ENCODE measurements at regions not wholly inside any gene's neighbourhood (a gene's known extent, or its start where the extent isn't known, plus 50 kb on each side); places are given as distances from the start of the nearest gene placed in this dataset.

DNA sequence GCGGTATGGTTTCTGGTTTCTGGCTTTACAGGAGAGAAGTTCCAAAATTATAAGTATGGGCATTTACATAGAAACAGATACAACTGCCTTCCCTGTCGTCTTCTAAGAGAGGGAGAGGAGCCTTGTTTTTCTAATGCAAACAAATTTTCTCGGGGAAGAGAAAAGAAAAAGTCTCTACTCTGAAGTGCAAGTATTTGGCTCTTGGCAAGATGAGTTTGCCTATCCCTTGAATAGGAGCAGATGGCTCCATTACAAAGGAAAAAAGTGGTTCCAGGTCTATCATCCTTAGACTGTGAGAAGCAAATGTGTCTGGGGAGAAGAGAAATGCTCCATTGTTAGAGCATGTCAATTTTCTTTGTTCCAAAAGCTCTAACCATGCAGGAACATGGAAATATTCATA, 455.6 kb downstream of the BUD13 start:
- TF ChIP-seq NFIC (IDR thresholded peaks at IDR 0.05) (no peak), YY1 (IDR thresholded peaks at IDR 0.05; ENCODE audit: low read depth) (no peak), EGR1 (IDR thresholded peaks at IDR 0.05) (no peak)

DNA sequence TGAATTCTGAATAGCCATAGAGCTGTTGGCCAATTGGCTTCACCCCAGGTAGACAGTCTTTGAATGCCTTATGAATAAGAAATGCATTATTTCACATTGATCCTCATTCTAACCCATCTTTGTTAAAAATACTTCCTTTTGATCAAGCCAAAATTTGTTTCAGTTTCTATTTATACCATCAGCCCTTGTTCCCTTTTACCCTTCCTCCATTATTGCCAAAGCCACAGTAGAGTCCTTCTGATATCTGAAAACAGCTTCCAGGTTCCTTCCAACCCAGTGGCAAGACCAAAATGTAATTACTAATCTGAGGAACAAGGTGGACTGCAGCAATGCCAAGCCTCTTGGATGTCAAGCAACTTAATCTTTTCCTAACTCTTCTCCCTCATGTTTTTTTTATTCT, 458.8 kb downstream of the BUD13 start:
- TF ChIP-seq YY1 (IDR thresholded peaks at IDR 0.05; ENCODE audit: low read depth) = no peak
- TF ChIP-seq, protein P1, sequence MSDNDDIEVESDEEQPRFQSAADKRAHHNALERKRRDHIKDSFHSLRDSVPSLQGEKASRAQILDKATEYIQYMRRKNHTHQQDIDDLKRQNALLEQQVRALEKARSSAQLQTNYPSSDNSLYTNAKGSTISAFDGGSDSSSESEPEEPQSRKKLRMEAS (IDR thresholded peaks at IDR 0.05) = no peak
- no peak for TF ChIP-seq CREB1 (IDR thresholded peaks at IDR 0.05; ENCODE audit: low read depth)
- TF ChIP-seq EP300 (IDR thresholded peaks at IDR 0.05; ENCODE audit: borderline replicate concordance) = no peak
- TF ChIP-seq NFIC (IDR thresholded peaks at IDR 0.05) = no peak
- TF ChIP-seq ZBTB7A (IDR thresholded peaks at IDR 0.05; ENCODE audit: low read depth) = no peak
- TF ChIP-seq RAD21 (IDR thresholded peaks at IDR 0.05; ENCODE audit: low read depth) = no peak
- TF ChIP-seq EGR1 (IDR thresholded peaks at IDR 0.05) = no peak
- no peak for TF ChIP-seq FOXM1 (IDR thresholded peaks at IDR 0.05; ENCODE audit: borderline replicate concordance, low read depth)
- TF ChIP-seq, protein P2, sequence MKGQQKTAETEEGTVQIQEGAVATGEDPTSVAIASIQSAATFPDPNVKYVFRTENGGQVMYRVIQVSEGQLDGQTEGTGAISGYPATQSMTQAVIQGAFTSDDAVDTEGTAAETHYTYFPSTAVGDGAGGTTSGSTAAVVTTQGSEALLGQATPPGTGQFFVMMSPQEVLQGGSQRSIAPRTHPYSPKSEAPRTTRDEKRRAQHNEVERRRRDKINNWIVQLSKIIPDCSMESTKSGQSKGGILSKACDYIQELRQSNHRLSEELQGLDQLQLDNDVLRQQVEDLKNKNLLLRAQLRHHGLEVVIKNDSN (IDR thresholded peaks at IDR 0.05) = no peak
- TF ChIP-seq, protein P3, sequence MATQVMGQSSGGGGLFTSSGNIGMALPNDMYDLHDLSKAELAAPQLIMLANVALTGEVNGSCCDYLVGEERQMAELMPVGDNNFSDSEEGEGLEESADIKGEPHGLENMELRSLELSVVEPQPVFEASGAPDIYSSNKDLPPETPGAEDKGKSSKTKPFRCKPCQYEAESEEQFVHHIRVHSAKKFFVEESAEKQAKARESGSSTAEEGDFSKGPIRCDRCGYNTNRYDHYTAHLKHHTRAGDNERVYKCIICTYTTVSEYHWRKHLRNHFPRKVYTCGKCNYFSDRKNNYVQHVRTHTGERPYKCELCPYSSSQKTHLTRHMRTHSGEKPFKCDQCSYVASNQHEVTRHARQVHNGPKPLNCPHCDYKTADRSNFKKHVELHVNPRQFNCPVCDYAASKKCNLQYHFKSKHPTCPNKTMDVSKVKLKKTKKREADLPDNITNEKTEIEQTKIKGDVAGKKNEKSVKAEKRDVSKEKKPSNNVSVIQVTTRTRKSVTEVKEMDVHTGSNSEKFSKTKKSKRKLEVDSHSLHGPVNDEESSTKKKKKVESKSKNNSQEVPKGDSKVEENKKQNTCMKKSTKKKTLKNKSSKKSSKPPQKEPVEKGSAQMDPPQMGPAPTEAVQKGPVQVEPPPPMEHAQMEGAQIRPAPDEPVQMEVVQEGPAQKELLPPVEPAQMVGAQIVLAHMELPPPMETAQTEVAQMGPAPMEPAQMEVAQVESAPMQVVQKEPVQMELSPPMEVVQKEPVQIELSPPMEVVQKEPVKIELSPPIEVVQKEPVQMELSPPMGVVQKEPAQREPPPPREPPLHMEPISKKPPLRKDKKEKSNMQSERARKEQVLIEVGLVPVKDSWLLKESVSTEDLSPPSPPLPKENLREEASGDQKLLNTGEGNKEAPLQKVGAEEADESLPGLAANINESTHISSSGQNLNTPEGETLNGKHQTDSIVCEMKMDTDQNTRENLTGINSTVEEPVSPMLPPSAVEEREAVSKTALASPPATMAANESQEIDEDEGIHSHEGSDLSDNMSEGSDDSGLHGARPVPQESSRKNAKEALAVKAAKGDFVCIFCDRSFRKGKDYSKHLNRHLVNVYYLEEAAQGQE (IDR thresholded peaks at IDR 0.05; ENCODE audit: low read depth) = no peak
- TF ChIP-seq CEBPB (IDR thresholded peaks at IDR 0.05) = no peak
- no peak for TF ChIP-seq TEAD4 (IDR thresholded peaks at IDR 0.05)
- TF ChIP-seq TAF1 (IDR thresholded peaks at IDR 0.05; ENCODE audit: low read depth) = no peak
- TF ChIP-seq TCF12 (IDR thresholded peaks at IDR 0.05; ENCODE audit: low read depth) = no peak

DNA sequence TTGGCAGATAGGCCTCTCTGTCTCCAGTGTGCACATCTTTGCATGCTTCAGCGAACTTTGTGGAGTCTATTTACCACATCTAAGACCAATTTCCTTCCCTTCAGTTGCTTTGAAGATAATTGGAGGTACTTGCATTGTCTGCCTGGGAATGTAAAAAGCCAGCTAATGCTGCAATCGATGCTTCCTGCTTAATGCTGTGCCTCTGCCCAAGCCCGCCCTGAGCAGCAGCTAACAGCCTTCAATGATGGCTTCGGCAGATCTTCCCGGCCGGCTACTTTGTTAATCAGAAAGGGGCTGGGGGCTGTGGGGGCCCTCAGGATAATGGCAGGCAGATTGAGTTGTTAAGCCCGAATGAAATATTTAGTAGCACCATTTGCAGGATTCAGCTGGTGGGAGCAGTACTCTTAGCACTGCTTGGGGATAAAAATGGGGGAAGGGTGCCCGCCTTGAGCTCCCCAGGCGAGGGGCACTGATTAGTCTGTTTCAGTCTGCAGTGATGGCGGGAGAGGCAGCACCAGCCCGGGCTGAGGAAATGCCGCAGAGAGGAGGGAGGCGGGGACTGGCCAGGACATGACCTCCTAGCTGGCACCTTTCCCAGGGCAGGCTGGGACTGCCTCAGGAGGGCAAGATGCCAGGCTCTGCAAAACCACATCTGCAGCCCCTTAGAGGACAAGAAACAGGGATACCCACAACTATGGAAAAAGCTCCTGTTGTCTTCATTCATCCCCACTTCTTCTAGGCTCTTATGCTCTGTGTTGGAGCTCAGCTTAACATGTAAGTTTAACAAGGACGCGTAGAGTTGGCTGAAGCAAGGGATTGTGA, 460.0 kb downstream of the BUD13 start:
- TF ChIP-seq, protein P3 (IDR thresholded peaks at IDR 0.05; ENCODE audit: low read depth) = no peak
- no peak for TF ChIP-seq CREB1 (IDR thresholded peaks at IDR 0.05; ENCODE audit: low read depth)
- TF ChIP-seq, protein P2 (IDR thresholded peaks at IDR 0.05) = no peak
- TF ChIP-seq FOXM1 (IDR thresholded peaks at IDR 0.05; ENCODE audit: borderline replicate concordance, low read depth) = no peak

DNA sequence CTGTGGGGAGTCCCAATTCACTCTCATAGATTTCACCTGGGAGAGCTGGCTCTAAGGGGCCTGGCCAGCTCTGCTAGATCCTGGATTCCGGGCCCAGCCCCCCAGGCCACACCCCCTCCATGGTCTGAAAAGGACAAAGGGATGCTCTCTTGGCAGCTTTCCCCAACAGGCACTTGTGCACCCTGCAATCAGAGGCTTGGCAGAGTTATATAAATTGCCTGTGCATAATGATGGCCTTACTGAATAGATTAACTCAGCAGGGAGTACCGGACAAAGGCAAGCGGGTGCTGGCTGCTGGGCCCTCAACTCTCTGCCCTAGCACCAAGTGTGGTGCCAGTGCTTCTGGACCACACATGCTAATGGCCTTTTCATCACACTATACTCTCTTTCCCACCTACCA, 461.6 kb downstream of the BUD13 start:
- no peak for TF ChIP-seq YY1 (IDR thresholded peaks at IDR 0.05; ENCODE audit: low read depth)
- TF ChIP-seq, protein P1 (IDR thresholded peaks at IDR 0.05) = no peak
- TF ChIP-seq, protein P2 (IDR thresholded peaks at IDR 0.05) = no peak

DNA sequence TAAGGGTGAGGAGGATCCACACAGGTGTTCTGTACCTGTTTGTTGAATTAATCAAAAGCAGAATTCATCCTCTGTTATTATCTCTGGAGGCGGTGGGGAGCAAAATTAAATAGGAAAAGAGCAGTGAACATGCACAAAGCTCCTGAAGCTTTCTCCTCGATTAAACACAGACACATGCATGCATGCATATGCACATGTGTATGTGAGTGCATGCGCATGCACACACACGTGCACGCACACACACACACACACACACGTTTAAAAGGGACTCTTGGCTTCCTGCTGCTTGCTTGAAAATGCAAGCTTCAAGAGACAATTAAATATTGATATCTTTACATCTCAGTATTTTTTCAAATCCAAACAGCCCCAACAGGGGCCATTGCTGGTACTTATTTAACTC, 462.1 kb downstream of the BUD13 start:
- TF ChIP-seq EP300 (IDR thresholded peaks at IDR 0.05; ENCODE audit: borderline replicate concordance) = no peak
- no peak for TF ChIP-seq NFIC (IDR thresholded peaks at IDR 0.05)
- TF ChIP-seq ZBTB7A (IDR thresholded peaks at IDR 0.05; ENCODE audit: low read depth) = no peak
- TF ChIP-seq, protein P3 (IDR thresholded peaks at IDR 0.05; ENCODE audit: low read depth) = no peak
- TF ChIP-seq TEAD4 (IDR thresholded peaks at IDR 0.05) = no peak
- TF ChIP-seq, protein P1 (IDR thresholded peaks at IDR 0.05) = no peak
- TF ChIP-seq CREB1 (IDR thresholded peaks at IDR 0.05; ENCODE audit: low read depth) = no peak
- no peak for TF ChIP-seq TAF1 (IDR thresholded peaks at IDR 0.05; ENCODE audit: low read depth)
- TF ChIP-seq TCF12 (IDR thresholded peaks at IDR 0.05; ENCODE audit: low read depth) = no peak
- TF ChIP-seq, protein P2 (IDR thresholded peaks at IDR 0.05) = no peak

Data from Ishikawa (cell line).